GM12892 (cell line): ENCODE measurements at regions not wholly inside any gene's neighbourhood (a gene's known extent, or its start where the extent isn't known, plus 50 kb on each side); places are given as distances from the start of the nearest gene placed in this dataset.

ENCODE experiments used
- POLR2A ChIP-seq: IDR thresholded peaks from 2 replicates; pipeline ENCODE4 v1.6.1; 2011; ENCODE audit warnings: low read depth, low read length, control low read depth
- POLR2AphosphoS5 ChIP-seq: IDR thresholded peaks from 2 replicates; pipeline ENCODE4 v1.6.1; 2011; ENCODE audit warnings: low read depth, low read length, control low read depth
- TAF1 ChIP-seq: IDR thresholded peaks from 2 replicates; pipeline ENCODE4 v1.6.1; 2011; ENCODE audit warnings: low read depth, mild to moderate bottlenecking, control low read depth, low read length, borderline replicate concordance

DNA sequence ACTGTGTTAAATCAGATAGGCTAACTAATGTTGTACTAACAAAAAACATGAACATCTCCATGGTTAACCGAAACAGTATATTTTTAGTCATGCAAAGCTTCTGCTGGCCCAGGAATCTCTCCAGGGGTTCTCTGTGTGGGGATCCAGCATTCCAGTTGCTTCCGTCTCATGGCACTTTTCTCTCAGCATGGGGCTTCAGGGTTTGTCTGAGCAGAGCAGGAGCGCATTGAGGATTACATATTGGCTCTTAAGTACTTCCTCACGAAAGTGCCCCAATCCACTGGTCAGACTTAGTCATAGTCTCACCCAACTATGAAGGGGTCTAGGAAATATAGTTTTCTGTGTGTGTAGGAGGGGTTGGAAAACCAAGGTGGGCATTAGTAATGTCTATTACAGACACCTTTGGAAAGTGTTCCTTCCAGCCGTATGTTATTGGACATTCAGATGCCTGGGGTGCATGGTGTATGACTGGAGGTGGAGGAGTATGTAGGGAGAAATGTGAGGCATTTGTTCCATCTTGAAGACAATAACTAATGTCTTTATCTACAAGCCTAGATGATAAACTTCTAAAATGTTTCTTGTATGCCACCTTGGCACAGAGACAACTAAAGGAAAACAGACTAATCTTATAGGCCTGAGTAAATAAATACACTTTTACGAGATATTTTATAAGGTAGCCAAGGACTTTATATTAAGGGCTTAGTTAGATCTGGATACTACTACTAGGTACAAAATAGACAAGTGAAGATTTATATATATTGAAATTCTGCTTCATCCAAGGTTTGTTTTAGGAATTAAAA lies 123.8 kb upstream of the ZEB2 start:
- TF ChIP-seq POLR2AphosphoS5 = no peak
- no peak for TF ChIP-seq POLR2A
- TF ChIP-seq TAF1 = no peak
